ENCODE measurements at regions not wholly inside any gene's neighbourhood (a gene's known extent, or its start where the extent isn't known, plus 50 kb on each side); places are given as distances from the start of the nearest gene placed in this dataset.
"Not testable (repeated sequence)": the region's sequence is repeated elsewhere in the genome, so short reads cannot be mapped to it uniquely, and the experiment has no call there.

DNA sequence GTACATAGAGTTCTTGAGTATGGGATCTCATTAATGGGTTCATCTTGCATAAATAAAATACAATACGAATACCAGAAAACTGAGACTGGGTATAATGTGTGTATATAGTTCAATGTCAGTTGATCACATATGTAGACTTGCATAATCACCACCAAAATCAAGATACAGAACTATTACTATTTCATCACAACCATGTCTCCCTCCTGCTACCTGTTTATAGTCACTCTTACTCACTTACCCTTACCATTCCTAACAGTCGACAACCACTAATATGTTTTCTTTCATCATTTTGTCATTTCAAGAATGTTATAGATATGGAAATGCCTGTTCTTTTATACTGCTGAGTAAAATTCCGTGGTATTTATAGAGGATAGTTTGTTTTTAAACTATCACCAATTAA lies 416.1 kb upstream of the CNTNAP2 start:
- no peaks in the 10 kb centered on the region for H3K27me3 ChIP-seq (ENCODE audit: insufficient read depth, low read length)
- H2BK120ac ChIP-seq (ENCODE audit: insufficient read depth, low read length, poor library complexity) = no peak overlapping the region
- H3K23ac ChIP-seq (ENCODE audit: low read length) = no peak overlapping the region
- no peaks in the 10 kb centered on the region for H3K36me3 ChIP-seq (ENCODE audit: control insufficient read depth in 1 of 2, insufficient read depth in 2 of 2, low read length in 2 of 2)
- no peak overlapping the region for H2AK5ac ChIP-seq (ENCODE audit: low read length)
- H3K9me3 ChIP-seq (ENCODE audit: insufficient read depth, low read depth, low read length) = no peaks in the 10 kb centered on the region
- no peak overlapping the region for H3K4ac ChIP-seq (ENCODE audit: low read depth, low read length)
- H3K4me2 ChIP-seq (ENCODE audit: low read length) = no peak overlapping the region
- H3K18ac ChIP-seq (ENCODE audit: low read length) = no peak overlapping the region
- H3K4me1 ChIP-seq (ENCODE audit: control insufficient read depth in 1 of 2, insufficient read depth in 2 of 2, low read length in 2 of 2) = no peaks in the 10 kb centered on the region
- H4K8ac ChIP-seq (ENCODE audit: low read depth, low read length) = no peak overlapping the region
- no peak overlapping the region for H3K4me3 ChIP-seq (ENCODE audit: low read depth, low read length)
- peak in 1 of 2 donors; percentile 55 for DNase-seq
- no peak overlapping the region for H2AFZ ChIP-seq (ENCODE audit: insufficient read depth, low read length, poor library complexity)
- H2BK5ac ChIP-seq (ENCODE audit: low read depth, low read length, poor library complexity) = no peak overlapping the region
- no peak overlapping the region for H4K12ac ChIP-seq (ENCODE audit: low read depth, low read length)
- H3K79me2 ChIP-seq (ENCODE audit: control insufficient read depth, insufficient read depth, low read length, poor library complexity) = no peaks in the 10 kb centered on the region
- H3K79me1 ChIP-seq (ENCODE audit: low read length) = no peaks in the 10 kb centered on the region
- H3K9ac ChIP-seq (ENCODE audit: low read length) = no peak overlapping the region
- H3K14ac ChIP-seq (ENCODE audit: low read length) = no peak overlapping the region
- H3K27ac ChIP-seq (ENCODE audit: low read depth, low read length) = no peak overlapping the region
- no peak overlapping the region for H4K91ac ChIP-seq (ENCODE audit: low read depth, low read length)
- H2BK12ac ChIP-seq (ENCODE audit: low read length) = no peak overlapping the region
- WGBS (ENCODE audit: extremely low coverage, insufficient coverage, insufficient read length) = no CpG with 5 or more reads among the region's 3 CpGs

DNA sequence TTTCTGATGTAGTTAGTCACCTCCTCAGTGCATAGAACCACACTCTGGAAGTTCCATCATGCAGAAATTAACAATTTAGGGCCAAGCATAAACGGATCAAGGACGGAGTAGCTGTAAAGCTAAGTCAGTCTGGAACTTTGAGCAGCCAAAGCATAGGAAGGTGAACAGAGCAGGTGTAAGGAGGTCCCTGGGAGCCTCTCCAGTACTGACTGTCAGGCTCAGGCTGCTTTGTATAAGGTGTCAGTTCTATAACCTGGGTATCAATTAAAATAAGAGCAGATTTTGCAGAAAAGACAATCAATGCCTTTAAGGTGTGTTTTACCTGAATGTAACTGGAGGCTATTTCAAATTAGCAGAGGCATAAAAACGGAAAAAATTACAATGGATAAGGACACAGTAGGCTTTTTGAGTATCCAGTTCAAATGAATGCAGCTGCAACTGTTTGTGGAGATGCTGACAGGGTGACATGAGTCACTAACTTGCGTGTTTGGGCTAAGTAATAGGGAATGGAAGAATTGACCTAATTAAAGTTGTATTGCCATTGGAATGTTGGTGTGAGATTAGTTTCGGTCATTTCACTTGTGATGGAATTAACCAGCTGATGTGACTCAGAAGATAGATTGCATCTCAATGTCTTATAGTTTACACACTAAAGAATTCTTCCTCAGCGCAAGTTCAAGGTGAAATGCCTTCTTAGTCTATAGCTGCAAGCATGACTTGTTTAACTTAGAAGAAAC lies 417.9 kb upstream of the CNTNAP2 start:
- Histone ChIP-seq H4K8ac (ENCODE audit: low read depth, low read length) (no peak overlapping the region), H3K79me2 (ENCODE audit: control insufficient read depth, insufficient read depth, low read length, poor library complexity) (no peaks in the 10 kb centered on the region), H3K23ac (ENCODE audit: low read length) (no peak overlapping the region), H3K9ac (ENCODE audit: low read length) (no peak overlapping the region), H2BK12ac (ENCODE audit: low read length) (no peak overlapping the region), H3K9me3 (ENCODE audit: insufficient read depth, low read depth, low read length) (no peaks in the 10 kb centered on the region), H3K27ac (ENCODE audit: low read depth, low read length) (no peak overlapping the region), H2BK5ac (ENCODE audit: low read depth, low read length, poor library complexity) (no peak overlapping the region), H3K14ac (ENCODE audit: low read length) (no peak overlapping the region), H2BK120ac (ENCODE audit: insufficient read depth, low read length, poor library complexity) (no peak overlapping the region), H3K4me3 (ENCODE audit: low read depth, low read length) (no peak overlapping the region), H3K4ac (ENCODE audit: low read depth, low read length) (no peak overlapping the region), H3K18ac (ENCODE audit: low read length) (no peak overlapping the region), H3K4me2 (ENCODE audit: low read length) (no peak overlapping the region), H2AFZ (ENCODE audit: insufficient read depth, low read length, poor library complexity) (no peak overlapping the region), H3K4me1 (ENCODE audit: control insufficient read depth in 1 of 2, insufficient read depth in 2 of 2, low read length in 2 of 2) (no peaks in the 10 kb centered on the region), H4K12ac (ENCODE audit: low read depth, low read length) (no peak overlapping the region), H3K36me3 (ENCODE audit: control insufficient read depth in 1 of 2, insufficient read depth in 2 of 2, low read length in 2 of 2) (no peaks in the 10 kb centered on the region), H3K27me3 (ENCODE audit: insufficient read depth, low read length) (no peaks in the 10 kb centered on the region), H3K79me1 (ENCODE audit: low read length) (no peaks in the 10 kb centered on the region), H4K91ac (ENCODE audit: low read depth, low read length) (no peak overlapping the region), H2AK5ac (ENCODE audit: low read length) (no peak overlapping the region)
- peak; percentile 53 to 65 for DNase-seq
- WGBS (ENCODE audit: extremely low coverage, insufficient coverage, insufficient read length) = no CpG with 5 or more reads among the region's 6 CpGs

DNA sequence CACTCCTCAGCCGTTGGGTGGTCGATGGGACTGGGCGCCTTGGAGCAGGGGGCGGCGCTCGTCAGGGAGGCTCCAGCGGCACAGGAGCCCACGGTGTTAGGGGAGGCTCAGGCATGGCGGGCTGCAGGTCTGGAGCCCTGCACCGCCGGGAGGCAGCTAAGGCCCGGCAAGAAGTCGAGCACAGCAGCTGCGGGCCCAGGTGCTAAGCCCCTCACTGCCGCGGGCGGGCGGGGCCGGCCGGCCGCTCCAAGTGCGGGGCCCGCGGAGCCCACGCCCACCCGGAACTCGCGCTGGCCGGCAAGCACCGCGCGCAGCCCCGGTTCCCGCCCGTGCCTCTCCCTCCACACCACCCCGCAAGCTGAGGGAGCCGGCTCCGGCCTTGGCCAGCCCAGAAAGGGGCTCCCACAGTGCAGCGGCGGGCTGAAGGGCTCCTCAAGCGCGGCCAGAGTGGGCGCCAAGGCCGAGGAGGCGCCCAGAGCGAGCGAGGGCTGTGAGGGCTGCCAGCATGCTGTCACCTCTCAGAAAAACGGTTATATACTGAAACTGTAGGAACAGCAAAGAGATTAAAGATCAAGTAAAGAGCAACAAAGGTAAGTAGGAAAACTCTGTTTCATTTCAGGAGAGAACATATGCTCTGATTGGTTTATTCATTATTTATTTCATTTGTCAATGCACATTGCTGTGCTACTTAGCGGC lies 419.0 kb upstream of the CNTNAP2 start:
- H3K4me1 ChIP-seq (ENCODE audit: control insufficient read depth in 1 of 2, insufficient read depth in 2 of 2, low read length in 2 of 2); H3K27ac ChIP-seq (ENCODE audit: low read depth, low read length); H3K4ac ChIP-seq (ENCODE audit: low read depth, low read length); H2BK120ac ChIP-seq (ENCODE audit: insufficient read depth, low read length, poor library complexity); H4K12ac ChIP-seq (ENCODE audit: low read depth, low read length); H2BK5ac ChIP-seq (ENCODE audit: low read depth, low read length, poor library complexity); H3K4me3 ChIP-seq (ENCODE audit: low read depth, low read length); H3K4me2 ChIP-seq (ENCODE audit: low read length); H3K79me2 ChIP-seq (ENCODE audit: control insufficient read depth, insufficient read depth, low read length, poor library complexity); H4K8ac ChIP-seq (ENCODE audit: low read depth, low read length); H4K91ac ChIP-seq (ENCODE audit: low read depth, low read length); H3K36me3 ChIP-seq (ENCODE audit: control insufficient read depth in 1 of 2, insufficient read depth in 2 of 2, low read length in 2 of 2); H3K23ac ChIP-seq (ENCODE audit: low read length); H2AK5ac ChIP-seq (ENCODE audit: low read length); H3K9me3 ChIP-seq (ENCODE audit: insufficient read depth, low read depth, low read length); H2BK12ac ChIP-seq (ENCODE audit: low read length); DNase-seq; H2AFZ ChIP-seq (ENCODE audit: insufficient read depth, low read length, poor library complexity); H3K14ac ChIP-seq (ENCODE audit: low read length); H3K79me1 ChIP-seq (ENCODE audit: low read length); H3K18ac ChIP-seq (ENCODE audit: low read length); H3K27me3 ChIP-seq (ENCODE audit: insufficient read depth, low read length); H3K9ac ChIP-seq (ENCODE audit: low read length): not testable (repeated sequence)
- no CpG with 5 or more reads among the region's 49 CpGs for WGBS (ENCODE audit: extremely low coverage, insufficient coverage, insufficient read length)

DNA sequence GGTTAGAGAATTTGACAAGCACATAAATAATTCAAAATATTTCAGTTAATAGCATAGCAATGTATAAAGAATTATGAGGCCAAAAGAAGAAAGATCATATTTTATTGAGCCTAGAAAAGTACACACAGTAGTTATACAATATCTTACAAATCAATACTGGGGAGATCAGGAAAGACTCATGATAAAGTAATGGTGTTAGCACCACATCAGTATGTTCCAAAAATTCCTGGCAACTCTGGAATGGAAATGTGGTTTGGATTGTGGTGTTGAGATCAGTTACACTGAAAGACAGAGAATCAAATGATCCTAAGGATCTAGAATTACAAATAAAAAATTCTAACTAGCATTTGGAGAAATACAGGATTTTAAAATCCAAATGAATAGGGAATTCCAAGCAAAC lies 420.5 kb upstream of the CNTNAP2 start:
- no peak overlapping the region for H2AFZ ChIP-seq (ENCODE audit: insufficient read depth, low read length, poor library complexity)
- H2BK5ac ChIP-seq (ENCODE audit: low read depth, low read length, poor library complexity) = no peak overlapping the region
- H4K8ac ChIP-seq (ENCODE audit: low read depth, low read length) = no peak overlapping the region
- no peak overlapping the region for H3K14ac ChIP-seq (ENCODE audit: low read length)
- H4K12ac ChIP-seq (ENCODE audit: low read depth, low read length) = no peak overlapping the region
- no peak overlapping the region for H4K91ac ChIP-seq (ENCODE audit: low read depth, low read length)
- H3K4ac ChIP-seq (ENCODE audit: low read depth, low read length) = no peak overlapping the region
- H2AK5ac ChIP-seq (ENCODE audit: low read length) = no peak overlapping the region
- DNase-seq = no peak
- no peaks in the 10 kb centered on the region for H3K9me3 ChIP-seq (ENCODE audit: insufficient read depth, low read depth, low read length)
- no peaks in the 10 kb centered on the region for H3K79me2 ChIP-seq (ENCODE audit: control insufficient read depth, insufficient read depth, low read length, poor library complexity)
- no peak overlapping the region for H3K4me2 ChIP-seq (ENCODE audit: low read length)
- no peaks in the 10 kb centered on the region for H3K27me3 ChIP-seq (ENCODE audit: insufficient read depth, low read length)
- no peak overlapping the region for H2BK12ac ChIP-seq (ENCODE audit: low read length)
- no peaks in the 10 kb centered on the region for H3K79me1 ChIP-seq (ENCODE audit: low read length)
- no peak overlapping the region for H2BK120ac ChIP-seq (ENCODE audit: insufficient read depth, low read length, poor library complexity)
- H3K18ac ChIP-seq (ENCODE audit: low read length) = no peak overlapping the region
- H3K23ac ChIP-seq (ENCODE audit: low read length) = no peak overlapping the region
- no peak overlapping the region for H3K9ac ChIP-seq (ENCODE audit: low read length)
- H3K36me3 ChIP-seq (ENCODE audit: control insufficient read depth in 1 of 2, insufficient read depth in 2 of 2, low read length in 2 of 2) = no peaks in the 10 kb centered on the region
- no peaks in the 10 kb centered on the region for H3K4me1 ChIP-seq (ENCODE audit: control insufficient read depth in 1 of 2, insufficient read depth in 2 of 2, low read length in 2 of 2)
- no peak overlapping the region for H3K27ac ChIP-seq (ENCODE audit: low read depth, low read length)
- H3K4me3 ChIP-seq (ENCODE audit: low read depth, low read length) = no peak overlapping the region

All from trophoblast cell (in vitro differentiated cells and primary cell).